B cell (primary cell): ENCODE measurements at regions not wholly inside any gene's neighbourhood (a gene's known extent, or its start where the extent isn't known, plus 50 kb on each side); places are given as distances from the start of the nearest gene placed in this dataset.
A peak's percentile ranks its signal among the peaks of the same experiment; 100 is the strongest.

Source experiments
- ATAC-seq: fragments of 200-7000 bp; cut with Tn5 transposase; one replicate; pipeline ENCODE4 v1.10.0; 2021; ENCODE audit warnings: low read depth, mild to moderate bottlenecking, moderate number of reproducible peaks, moderate library complexity
- CTCF ChIA-PET: fragments of 350-600 bp; sonication (Branson Sonifier 250); formaldehyde crosslinking; loops from one replicate; lab custom pipeline; 2021; ENCODE audit warnings: antibody characterized with exemption, inconsistent platforms; lab: Charles Lee
- POLR2A ChIA-PET: fragments of 350-600 bp; sonication (Branson Sonifier 250); formaldehyde crosslinking; loops from one replicate; lab custom pipeline; 2021; ENCODE audit warnings: antibody characterized with exemption; lab: Charles Lee
- DNase-seq: peaks from one replicate; pipeline ENCODE4 v3.0.0; 2013
- H2AFZ ChIP-seq: 2 replicates; pipeline ENCODE4 v1.6.1; 2012; ENCODE audit warnings: mild to moderate bottlenecking, low read depth, low read length; ENCODE audit not compliant: insufficient read depth, poor library complexity, severe bottlenecking
- H3K27ac ChIP-seq, 2 donors: 1 replicate in 1 of 2; 2 replicates in 1 of 2; pipeline ENCODE4 v1.5.1; 2012 to 2013; ENCODE audit warnings: low read length in 2 of 2, mild to moderate bottlenecking in 2 of 2, moderate library complexity in 1 of 2
- H3K27me3 ChIP-seq, 4 experiments: fragments of 200-600 bp in 1 of 4; sonication (generic) in 1 of 4; replicated peaks in 1 of 4; 1 replicate in 2 of 4; 2 replicates in 2 of 4; pipeline versions ENCODE4 v1.6.1 to v1.7.0; 2013 to 2016; ENCODE audit warnings: low read length in 3 of 4, mild to moderate bottlenecking in 2 of 4, mixed read lengths in 1 of 4, moderate library complexity in 1 of 4; ENCODE audit not compliant: insufficient read depth in 4 of 4, control insufficient read depth in 3 of 4; ENCODE audit errors: control extremely low read depth in 1 of 4
- H3K36me3 ChIP-seq, 2 experiments: replicated peaks in 1 of 2; 1 replicate in 1 of 2; 2 replicates in 1 of 2; pipeline versions ENCODE4 v1.6.1 to v1.7.1; 2013; ENCODE audit warnings: low read length in 1 of 2; ENCODE audit not compliant: insufficient read depth in 2 of 2, control insufficient read depth in 1 of 2; ENCODE audit errors: control extremely low read depth in 1 of 2, extremely low read depth in 1 of 2
- H3K4me1 ChIP-seq, 2 donors: fragments of 200-600 bp in 1 of 2; sonication (generic) in 1 of 2; 1 replicate in 1 of 2; 2 replicates in 1 of 2; pipeline versions ENCODE4 v1.5.1 to v1.6.1; 2013 to 2017; ENCODE audit warnings: low read length in 2 of 2; ENCODE audit not compliant: control insufficient read depth in 2 of 2, insufficient read depth in 2 of 2
- H3K4me2 ChIP-seq: replicated peaks from 2 replicates; pipeline ENCODE3; 2012; ENCODE audit warnings: mild to moderate bottlenecking, low read depth, low read length; ENCODE audit not compliant: poor library complexity, severe bottlenecking
- H3K4me3 ChIP-seq, 5 experiments: fragments of 200-600 bp in 1 of 5; sonication (generic) in 1 of 5; 1 replicate in 3 of 5; 2 replicates in 2 of 5; pipeline versions ENCODE4 v1.5.1 to v1.7.0; 2011 to 2016; ENCODE audit warnings: low read length in 4 of 5, mild to moderate bottlenecking in 4 of 5, low read depth in 2 of 5, control low read depth in 1 of 5, moderate library complexity in 1 of 5; ENCODE audit not compliant: insufficient read depth in 1 of 5; ENCODE audit errors: control extremely low read depth in 1 of 5, extremely low read depth in 1 of 5
- H3K79me2 ChIP-seq: fragments of 200-600 bp; sonication (generic); one replicate; pipeline ENCODE4 v1.6.0; 2016; ENCODE audit warnings: low read length; ENCODE audit not compliant: control insufficient read depth, insufficient read depth
- H3K9ac ChIP-seq: fragments of 200-600 bp; sonication (generic); 2 replicates; pipeline ENCODE4 v1.6.1; 2017; ENCODE audit warnings: mild to moderate bottlenecking, low read length, moderate library complexity
- H3K9me3 ChIP-seq, 3 donors: one replicate each; pipeline versions ENCODE4 v1.6.1 to v1.7.1; 2013; ENCODE audit warnings: low read length in 2 of 3; ENCODE audit not compliant: control insufficient read depth in 2 of 3, insufficient read depth in 1 of 3; ENCODE audit errors: control extremely low read depth in 1 of 3
- H4K20me1 ChIP-seq: 2 replicates; pipeline ENCODE4 v1.6.0; 2012; ENCODE audit warnings: mild to moderate bottlenecking, low read length; ENCODE audit not compliant: insufficient read depth, control insufficient read depth, poor library complexity, severe bottlenecking
- H3K27ac Mint-ChIP-seq: one replicate; pipeline ENCODE4 v1.8.0; 2021; ENCODE audit warnings: mixed read lengths
- H3K27me3 Mint-ChIP-seq: one replicate; pipeline ENCODE4 v1.8.0; 2021; ENCODE audit warnings: mixed read lengths
- H3K4me1 Mint-ChIP-seq: one replicate; pipeline ENCODE4 v1.8.0; 2021; ENCODE audit warnings: mixed read lengths
- H3K4me3 Mint-ChIP-seq: one replicate; pipeline ENCODE4 v1.8.0; 2021; ENCODE audit warnings: mixed read lengths
- H3K9me3 Mint-ChIP-seq: one replicate; pipeline ENCODE4 v1.8.0; 2022; ENCODE audit warnings: mixed read lengths; ENCODE audit not compliant: insufficient read depth
- EZH2 ChIP-seq: IDR thresholded peaks from 2 replicates; pipeline ENCODE4 v1.6.1; 2012; ENCODE audit warnings: borderline replicate concordance, low read depth, mild to moderate bottlenecking, moderate library complexity, low read length; ENCODE audit not compliant: insufficient read depth, poor library complexity, severe bottlenecking
- whole genome bisulfite sequencing: methylation state at CpG from one replicate; pipeline ENCODE4 v1.1.5; 2013; ENCODE audit warnings: missing lambda C conversion rate; ENCODE audit not compliant: insufficient coverage; 5-methylcytosine and 5-hydroxymethylcytosine counted together
- intact Hi-C: fragments of 100-400 bp; cut with micrococcal nuclease; formaldehyde crosslinking; loops from one replicate; pipeline ENCODE4 v1.10.0; 2022
- TF ChIP-seq, protein P1 (sequence below): fragments of 200-600 bp; IDR thresholded peaks from one replicate; pipeline ENCODE4 v1.8.0; 2022; ENCODE audit warnings: antibody characterized with exemption, mild to moderate bottlenecking

DNA sequence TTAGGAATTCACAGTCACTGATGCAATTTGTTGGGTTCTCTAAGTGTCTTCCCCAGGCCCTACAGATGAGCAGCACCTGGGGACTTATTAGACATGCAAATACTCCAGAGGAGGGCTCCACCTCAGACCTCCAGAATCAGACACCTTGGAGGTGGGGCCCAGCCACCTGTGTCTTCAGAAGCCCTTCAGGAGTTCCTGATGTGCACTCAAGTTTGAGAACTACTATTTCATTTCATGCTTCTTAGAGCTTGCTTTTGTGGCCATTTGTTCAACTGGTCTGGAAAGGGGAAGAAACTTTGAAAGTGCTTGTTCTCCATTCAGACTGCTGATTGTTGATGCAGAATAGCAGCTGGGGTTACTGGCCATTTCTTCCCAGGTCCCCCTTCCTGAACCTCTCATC lies 472.0 kb downstream of the COG6 start:
- intact Hi-C loops, result loop anchor here (1.0 to 5.0 kb wide), 8 partner anchors 19 to 555 kb away; partner anchors contain the start of gene FOXO1
- H3K4me3 Mint-ChIP-seq, result peak overlapping the region; percentile 59

DNA sequence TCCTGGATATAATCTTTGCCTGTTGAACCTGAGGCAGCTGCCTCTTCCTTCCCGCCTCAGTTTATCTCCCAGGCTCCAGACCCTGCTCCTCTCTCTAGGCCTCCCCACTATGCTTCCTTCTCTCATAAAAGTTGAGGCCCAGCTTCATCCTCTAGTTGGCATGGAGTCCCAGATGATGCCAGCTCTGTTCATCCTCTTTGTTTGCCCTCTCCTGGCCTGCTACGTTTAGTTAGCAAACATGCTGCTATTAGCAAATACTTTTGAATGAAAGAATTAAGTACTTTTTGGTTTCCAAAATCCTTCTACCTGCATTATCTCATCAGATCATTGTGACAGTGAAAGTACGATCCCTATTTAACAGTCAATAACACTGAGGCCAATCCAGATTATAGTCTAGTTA lies 472.5 kb downstream of the COG6 start:
- ChIA-PET POLR2A (interaction anchor here (0.7 kb wide), 1 partner anchor 15 kb away, joined by 3 read pairs; no protein-coding TSS in a partner anchor), CTCF (interaction anchor here (1.0 to 1.5 kb wide), 4 partner anchors 21 to 541 kb away, joined by 3 to 4 read pairs (median 3); no protein-coding TSS in a partner anchor)
- no peak for DNase-seq
- Histone ChIP-seq H3K27me3 (no peaks in the 10 kb centered on the region), H3K9me3 (no peaks in the 10 kb centered on the region), H3K4me2 (peak overlapping the region; percentile 74), H4K20me1 (no peaks in the 10 kb centered on the region), H3K4me1 (peaks cover 46 to 47% of the 10 kb centered on the region in 2 donors), H3K79me2 (no peaks in the 10 kb centered on the region), H3K36me3 (no peaks in the 10 kb centered on the region), H3K27ac (peak overlapping the region; percentile 49 to 69), H2AFZ (no peak overlapping the region), H3K9ac (no peak overlapping the region), H3K4me3 (peak overlapping the region in 1 of 5 experiments; percentile 19)
- no peaks in the 10 kb centered on the region for H3K9me3 Mint-ChIP-seq
- peak overlapping the region; percentile 51 for H3K27ac Mint-ChIP-seq
- WGBS, result 75% methylated on average over 1 of the region's 3 CpGs
- TF ChIP-seq, protein P1, sequence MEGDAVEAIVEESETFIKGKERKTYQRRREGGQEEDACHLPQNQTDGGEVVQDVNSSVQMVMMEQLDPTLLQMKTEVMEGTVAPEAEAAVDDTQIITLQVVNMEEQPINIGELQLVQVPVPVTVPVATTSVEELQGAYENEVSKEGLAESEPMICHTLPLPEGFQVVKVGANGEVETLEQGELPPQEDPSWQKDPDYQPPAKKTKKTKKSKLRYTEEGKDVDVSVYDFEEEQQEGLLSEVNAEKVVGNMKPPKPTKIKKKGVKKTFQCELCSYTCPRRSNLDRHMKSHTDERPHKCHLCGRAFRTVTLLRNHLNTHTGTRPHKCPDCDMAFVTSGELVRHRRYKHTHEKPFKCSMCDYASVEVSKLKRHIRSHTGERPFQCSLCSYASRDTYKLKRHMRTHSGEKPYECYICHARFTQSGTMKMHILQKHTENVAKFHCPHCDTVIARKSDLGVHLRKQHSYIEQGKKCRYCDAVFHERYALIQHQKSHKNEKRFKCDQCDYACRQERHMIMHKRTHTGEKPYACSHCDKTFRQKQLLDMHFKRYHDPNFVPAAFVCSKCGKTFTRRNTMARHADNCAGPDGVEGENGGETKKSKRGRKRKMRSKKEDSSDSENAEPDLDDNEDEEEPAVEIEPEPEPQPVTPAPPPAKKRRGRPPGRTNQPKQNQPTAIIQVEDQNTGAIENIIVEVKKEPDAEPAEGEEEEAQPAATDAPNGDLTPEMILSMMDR, result no peak
- TF ChIP-seq EZH2, result no peak
- peaks cover 51% of the 10 kb centered on the region for H3K4me1 Mint-ChIP-seq
- ATAC-seq, result no peak
- no peaks in the 10 kb centered on the region for H3K27me3 Mint-ChIP-seq
- intact Hi-C loops, result loop anchor here (1.0 to 5.0 kb wide), 8 partner anchors 19 to 554 kb away; partner anchors contain the start of gene FOXO1
- peak overlapping the region; percentile 59 for H3K4me3 Mint-ChIP-seq

More for the DNA sequence above, 472.0 kb downstream of the COG6 start:
- peak overlapping the region; percentile 42 for H3K9ac ChIP-seq
- H3K27me3 Mint-ChIP-seq, result no peaks in the 10 kb centered on the region
- no peaks in the 10 kb centered on the region for H3K27me3 ChIP-seq
- H3K4me1 Mint-ChIP-seq, result peaks cover 51% of the 10 kb centered on the region
- no peaks in the 10 kb centered on the region for H3K36me3 ChIP-seq
- H3K4me2 ChIP-seq, result peak overlapping the region; percentile 74
- no peaks in the 10 kb centered on the region for H3K9me3 Mint-ChIP-seq
- TF ChIP-seq EZH2, result no peak
- TF ChIP-seq, protein P1, result no peak
- H3K79me2 ChIP-seq, result no peaks in the 10 kb centered on the region
- peak overlapping the region in 1 of 5 experiments; percentile 53 for H3K4me3 ChIP-seq
- peak; percentile 74 for ATAC-seq
- ChIA-PET POLR2A (interaction anchor here (0.7 kb wide), 1 partner anchor 15 kb away, joined by 3 read pairs; no protein-coding TSS in a partner anchor), CTCF (interaction anchor here (1.0 to 1.7 kb wide), 5 partner anchors 10 to 541 kb away, joined by 3 to 5 read pairs (median 3); no protein-coding TSS in a partner anchor)
- no peaks in the 10 kb centered on the region for H3K9me3 ChIP-seq
- peaks cover 46 to 47% of the 10 kb centered on the region in 2 donors for H3K4me1 ChIP-seq
- no peak overlapping the region for H2AFZ ChIP-seq
- H3K27ac ChIP-seq, result peak overlapping the region; percentile 52 to 69
- no peaks in the 10 kb centered on the region for H4K20me1 ChIP-seq
- peak; percentile 88 for DNase-seq
- H3K27ac Mint-ChIP-seq, result peak overlapping the region; percentile 51
